Progenitor cell of endocrine pancreas (in vitro differentiated cells): ENCODE measurements at regions not wholly inside any gene's neighbourhood (a gene's known extent, or its start where the extent isn't known, plus 50 kb on each side); places are given as distances from the start of the nearest gene placed in this dataset.

Experiments
- DNase-seq: peaks from one replicate; pipeline ENCODE4 v3.0.0; 2021; ENCODE audit warnings: low spot score; ENCODE audit not compliant: unreplicated experiment
- H3K27ac Mint-ChIP-seq: 2 replicates; pipeline ENCODE4 v1.8.0; 2021; ENCODE audit warnings: mild to moderate bottlenecking, moderate library complexity, mixed read lengths
- H3K27me3 Mint-ChIP-seq: 2 replicates; pipeline ENCODE4 v1.8.0; 2021; ENCODE audit warnings: mixed read lengths
- H3K36me3 Mint-ChIP-seq: 2 replicates; pipeline ENCODE4 v1.8.0; 2022; ENCODE audit warnings: mixed read lengths; ENCODE audit not compliant: insufficient read depth
- H3K4me1 Mint-ChIP-seq: 2 replicates; pipeline ENCODE4 v1.8.0; 2021; ENCODE audit warnings: low read depth, mixed read lengths
- H3K4me3 Mint-ChIP-seq: 2 replicates; pipeline ENCODE4 v1.8.0; 2021; ENCODE audit warnings: low read depth, mild to moderate bottlenecking, moderate library complexity, mixed read lengths
- H3K9me3 Mint-ChIP-seq: 2 replicates; pipeline ENCODE4 v1.8.0; 2021; ENCODE audit warnings: low read depth, mixed read lengths
- CTCF ChIP-seq: fragments of 200-600 bp; sonication (generic); IDR thresholded peaks from one replicate; pipeline ENCODE4 v1.5.0; 2021; ENCODE audit warnings: antibody characterized with exemption, mild to moderate bottlenecking; ENCODE audit not compliant: unreplicated experiment

GRCh38 chr16:76650582-76650981, 373.4 kb downstream of the CNTNAP4 start:
- H3K36me3 Mint-ChIP-seq = no peaks in the 10 kb centered on the region
- H3K9me3 Mint-ChIP-seq = peaks cover 3% of the 10 kb centered on the region
- no peak for TF ChIP-seq CTCF
- H3K4me3 Mint-ChIP-seq = no peak overlapping the region
- H3K27me3 Mint-ChIP-seq = no peaks in the 10 kb centered on the region
- no peak for DNase-seq
- H3K4me1 Mint-ChIP-seq = peaks cover 17% of the 10 kb centered on the region
- no peak overlapping the region for H3K27ac Mint-ChIP-seq

GRCh38 chr16:76653390-76654026, 376.3 kb downstream of the CNTNAP4 start:
- H3K9me3 Mint-ChIP-seq = no peaks in the 10 kb centered on the region
- TF ChIP-seq CTCF = peak; percentile 73
- H3K27me3 Mint-ChIP-seq = no peaks in the 10 kb centered on the region
- H3K4me3 Mint-ChIP-seq = no peak overlapping the region
- no peak for DNase-seq
- H3K4me1 Mint-ChIP-seq = peaks cover 17% of the 10 kb centered on the region
- no peaks in the 10 kb centered on the region for H3K36me3 Mint-ChIP-seq
- no peak overlapping the region for H3K27ac Mint-ChIP-seq

GRCh38 chr16:76654088-76654820, 377.1 kb downstream of the CNTNAP4 start:
- no peak for DNase-seq
- Mint-ChIP-seq H3K36me3 (no peaks in the 10 kb centered on the region), H3K4me1 (peaks cover 17% of the 10 kb centered on the region), H3K9me3 (no peaks in the 10 kb centered on the region), H3K27me3 (no peaks in the 10 kb centered on the region), H3K4me3 (no peak overlapping the region), H3K27ac (no peak overlapping the region)
- no peak for TF ChIP-seq CTCF

- no peak for DNase-seq
- Mint-ChIP-seq H3K9me3 (no peaks in the 10 kb centered on the region), H3K4me3 (no peak overlapping the region), H3K4me1 (peaks cover 17% of the 10 kb centered on the region), H3K27me3 (no peaks in the 10 kb centered on the region), H3K36me3 (no peaks in the 10 kb centered on the region), H3K27ac (no peak overlapping the region)
- no peak for TF ChIP-seq CTCF
Measured at GRCh38 chr16:76656994-76657393, 379.8 kb downstream of the CNTNAP4 start.

GRCh38 chr16:76661691-76662235, 384.6 kb downstream of the CNTNAP4 start:
- H3K27me3 Mint-ChIP-seq = no peaks in the 10 kb centered on the region
- no peaks in the 10 kb centered on the region for H3K36me3 Mint-ChIP-seq
- H3K27ac Mint-ChIP-seq = no peak overlapping the region
- H3K9me3 Mint-ChIP-seq = no peaks in the 10 kb centered on the region
- no peak overlapping the region for H3K4me3 Mint-ChIP-seq
- peaks cover 16% of the 10 kb centered on the region for H3K4me1 Mint-ChIP-seq
- DNase-seq = no peak
- no peak for TF ChIP-seq CTCF
